Left ventricle myocardium inferior (tissue), 1 donor: ENCODE measurements at regions not wholly inside any gene's neighbourhood (a gene's known extent, or its start where the extent isn't known, plus 50 kb on each side); places are given as distances from the start of the nearest gene placed in this dataset.

ENCODE experiments used
- DNase-seq: peaks from one replicate; pipeline ENCODE4 v3.0.0-alpha.2; 2020
- H3K27ac ChIP-seq: fragments of 200-600 bp; replicated peaks from 2 replicates; pipeline ENCODE4 v1.8.0; 2021
- H3K27me3 ChIP-seq: fragments of 200-600 bp; 2 replicates; pipeline ENCODE4 v1.8.0; 2021; ENCODE audit warnings: low read depth
- H3K36me3 ChIP-seq: fragments of 200-600 bp; 2 replicates; pipeline ENCODE4 v1.8.0; 2021
- H3K4me1 ChIP-seq: fragments of 200-600 bp; 2 replicates; pipeline ENCODE4 v1.8.0; 2021
- H3K4me3 ChIP-seq: fragments of 200-600 bp; 2 replicates; pipeline ENCODE4 v1.8.0; 2021; ENCODE audit warnings: mild to moderate bottlenecking, moderate library complexity
- H3K9me3 ChIP-seq: fragments of 200-600 bp; replicated peaks from 2 replicates; pipeline ENCODE4 v1.8.0; 2021
- intact Hi-C: fragments of 100-400 bp; cut with micrococcal nuclease; formaldehyde crosslinking; loops from one replicate; pipeline ENCODE4 v1.11.0; 2022
- TF ChIP-seq, protein P1 (sequence below): fragments of 200-600 bp; IDR thresholded peaks from 2 replicates; pipeline ENCODE4 v1.8.0; 2021; ENCODE audit warnings: antibody characterized with exemption, mild to moderate bottlenecking, borderline replicate concordance
- donor health status: DM: no; HTN: yes; CAD: no; lungs with severe emphysema.

- intact Hi-C loops = no loop called here
- no peaks in the 10 kb centered on the region for H3K36me3 ChIP-seq
- no peak overlapping the region for H3K4me3 ChIP-seq
- H3K27me3 ChIP-seq = no peaks in the 10 kb centered on the region
- no peaks in the 10 kb centered on the region for H3K4me1 ChIP-seq
- TF ChIP-seq, protein P1, sequence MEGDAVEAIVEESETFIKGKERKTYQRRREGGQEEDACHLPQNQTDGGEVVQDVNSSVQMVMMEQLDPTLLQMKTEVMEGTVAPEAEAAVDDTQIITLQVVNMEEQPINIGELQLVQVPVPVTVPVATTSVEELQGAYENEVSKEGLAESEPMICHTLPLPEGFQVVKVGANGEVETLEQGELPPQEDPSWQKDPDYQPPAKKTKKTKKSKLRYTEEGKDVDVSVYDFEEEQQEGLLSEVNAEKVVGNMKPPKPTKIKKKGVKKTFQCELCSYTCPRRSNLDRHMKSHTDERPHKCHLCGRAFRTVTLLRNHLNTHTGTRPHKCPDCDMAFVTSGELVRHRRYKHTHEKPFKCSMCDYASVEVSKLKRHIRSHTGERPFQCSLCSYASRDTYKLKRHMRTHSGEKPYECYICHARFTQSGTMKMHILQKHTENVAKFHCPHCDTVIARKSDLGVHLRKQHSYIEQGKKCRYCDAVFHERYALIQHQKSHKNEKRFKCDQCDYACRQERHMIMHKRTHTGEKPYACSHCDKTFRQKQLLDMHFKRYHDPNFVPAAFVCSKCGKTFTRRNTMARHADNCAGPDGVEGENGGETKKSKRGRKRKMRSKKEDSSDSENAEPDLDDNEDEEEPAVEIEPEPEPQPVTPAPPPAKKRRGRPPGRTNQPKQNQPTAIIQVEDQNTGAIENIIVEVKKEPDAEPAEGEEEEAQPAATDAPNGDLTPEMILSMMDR = no peak
- H3K27ac ChIP-seq = no peak overlapping the region
- H3K9me3 ChIP-seq = no peaks in the 10 kb centered on the region
- no peak for DNase-seq
These were observed 141.0 kb downstream of the AKAP11 start for GRCh38 chr13:42412812-42413483.

DNA sequence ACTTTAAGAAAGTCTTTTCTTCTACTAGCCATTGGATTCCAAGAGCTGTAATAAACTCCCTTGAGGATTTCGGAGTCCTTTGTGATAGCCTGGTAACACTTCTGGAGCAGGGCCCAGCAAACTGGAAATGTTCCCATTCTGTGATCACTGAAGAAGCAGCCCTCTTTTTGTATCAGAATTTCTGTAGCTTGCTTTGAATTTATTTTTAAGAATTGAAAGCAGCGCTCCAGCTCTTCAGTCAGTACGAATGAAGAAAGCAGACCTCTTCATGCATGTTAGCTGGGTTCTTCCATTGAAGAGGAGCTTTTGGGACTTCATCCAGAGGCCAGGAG lies 141.5 kb downstream of the AKAP11 start:
- Histone ChIP-seq H3K4me3 (no peak overlapping the region), H3K9me3 (no peaks in the 10 kb centered on the region), H3K4me1 (no peaks in the 10 kb centered on the region), H3K27me3 (no peaks in the 10 kb centered on the region), H3K36me3 (no peaks in the 10 kb centered on the region), H3K27ac (no peak overlapping the region)
- TF ChIP-seq, protein P1 = no peak
- DNase-seq = no peak
- intact Hi-C loops = no loop called here

GRCh38 chr13:42417626-42418025 lies 145.7 kb downstream of the AKAP11 start:
- Histone ChIP-seq H3K27me3 (peaks cover 3% of the 10 kb centered on the region), H3K4me3 (no peak overlapping the region), H3K9me3 (no peaks in the 10 kb centered on the region), H3K27ac (no peak overlapping the region), H3K36me3 (no peaks in the 10 kb centered on the region), H3K4me1 (no peaks in the 10 kb centered on the region)
- intact Hi-C loops = no loop called here
- TF ChIP-seq, protein P1 = no peak
- no peak for DNase-seq

DNA sequence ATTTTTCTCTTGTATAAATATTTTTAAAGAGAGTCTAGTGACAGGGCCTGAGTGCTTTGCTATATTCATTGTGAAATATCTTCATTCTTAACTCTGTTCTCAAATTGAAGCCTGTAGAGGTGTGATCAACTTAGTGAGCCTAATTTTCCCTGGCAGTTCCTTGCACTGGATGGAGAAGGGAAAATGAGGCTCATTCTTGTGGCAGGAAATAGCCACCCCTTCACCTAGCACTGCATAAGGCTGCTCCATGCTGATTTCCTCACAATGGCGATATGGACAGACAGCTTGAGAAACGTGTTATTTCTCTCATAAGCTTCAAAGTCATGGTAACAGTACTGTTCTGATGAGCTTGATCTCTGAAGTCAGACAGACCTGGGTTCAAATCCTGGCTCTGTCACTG lies 146.2 kb downstream of the AKAP11 start:
- no peaks in the 10 kb centered on the region for H3K4me1 ChIP-seq
- H3K27ac ChIP-seq = no peak overlapping the region
- TF ChIP-seq, protein P1 = no peak
- peaks cover 3% of the 10 kb centered on the region for H3K27me3 ChIP-seq
- intact Hi-C loops = no loop called here
- H3K36me3 ChIP-seq = no peaks in the 10 kb centered on the region
- no peaks in the 10 kb centered on the region for H3K9me3 ChIP-seq
- H3K4me3 ChIP-seq = no peak overlapping the region
- no peak for DNase-seq

GRCh38 chr13:42420304-42420703 lies 148.4 kb downstream of the AKAP11 start:
- H3K36me3 ChIP-seq = no peaks in the 10 kb centered on the region
- H3K27me3 ChIP-seq = peaks cover 3% of the 10 kb centered on the region
- H3K4me1 ChIP-seq = no peaks in the 10 kb centered on the region
- TF ChIP-seq, protein P1 = no peak
- intact Hi-C loops = no loop called here
- peaks cover 12% of the 10 kb centered on the region for H3K9me3 ChIP-seq
- DNase-seq = no peak
- H3K4me3 ChIP-seq = no peak overlapping the region
- no peak overlapping the region for H3K27ac ChIP-seq

GRCh38 chr13:42422681-42423080 lies 150.7 kb downstream of the AKAP11 start:
- Histone ChIP-seq H3K27me3 (peaks cover 3% of the 10 kb centered on the region), H3K4me1 (no peaks in the 10 kb centered on the region), H3K4me3 (no peak overlapping the region), H3K9me3 (peaks cover 12% of the 10 kb centered on the region), H3K36me3 (no peaks in the 10 kb centered on the region), H3K27ac (no peak overlapping the region)
- TF ChIP-seq, protein P1 = no peak
- no peak for DNase-seq
- intact Hi-C loops = no loop called here
